ENCODE measurements at regions not wholly inside any gene's neighbourhood (a gene's known extent, or its start where the extent isn't known, plus 50 kb on each side); places are given as distances from the start of the nearest gene placed in this dataset.

DNA sequence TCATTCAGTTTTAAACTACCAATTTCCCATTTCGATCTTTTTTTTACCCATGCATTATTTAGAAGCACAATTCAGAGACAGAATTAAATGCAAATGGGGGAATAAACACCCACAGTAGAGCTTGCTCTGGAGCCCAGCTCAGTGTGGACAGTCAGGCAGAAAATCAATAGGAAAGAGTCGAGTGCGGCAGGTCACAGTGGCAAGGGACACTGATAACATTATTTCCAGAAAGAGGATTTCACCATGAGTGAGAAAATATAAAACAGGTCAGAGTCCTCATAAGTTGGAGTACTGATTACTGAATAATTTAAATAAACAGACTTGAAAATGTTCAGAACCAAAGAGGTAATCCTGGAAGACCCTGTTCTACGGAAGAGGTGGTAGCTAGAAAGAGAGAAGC, 532.5 kb downstream of the CCSER2 start:
- Histone ChIP-seq H3K4me3 (ENCODE audit: low read depth, low read length) (no peak overlapping the region), H3K9me3 (no peaks in the 10 kb centered on the region), H3K4me1 (no peaks in the 10 kb centered on the region), H3K27me3 (replicated peaks; ENCODE audit: control insufficient read depth, insufficient read depth, low read length) (no peaks in the 10 kb centered on the region), H3K36me3 (ENCODE audit: control insufficient read depth, insufficient read depth, low read length) (no peaks in the 10 kb centered on the region)
- Mint-ChIP-seq H3K27ac (ENCODE audit: unreplicated experiment) (no peak overlapping the region), H3K4me1 (ENCODE audit: low read depth, unreplicated experiment) (no peaks in the 10 kb centered on the region), H3K27me3 (ENCODE audit: insufficient read depth, unreplicated experiment) (peaks cover 3% of the 10 kb centered on the region), H3K4me3 (ENCODE audit: unreplicated experiment) (no peak overlapping the region), H3K9me3 (ENCODE audit: unreplicated experiment) (peaks cover 10% of the 10 kb centered on the region), H3K36me3 (ENCODE audit: insufficient read depth, unreplicated experiment) (no peaks in the 10 kb centered on the region)
- POLR2A ChIA-PET, result no interaction called here
- CTCF ChIA-PET, result no interaction called here
- TF ChIP-seq, protein P1, sequence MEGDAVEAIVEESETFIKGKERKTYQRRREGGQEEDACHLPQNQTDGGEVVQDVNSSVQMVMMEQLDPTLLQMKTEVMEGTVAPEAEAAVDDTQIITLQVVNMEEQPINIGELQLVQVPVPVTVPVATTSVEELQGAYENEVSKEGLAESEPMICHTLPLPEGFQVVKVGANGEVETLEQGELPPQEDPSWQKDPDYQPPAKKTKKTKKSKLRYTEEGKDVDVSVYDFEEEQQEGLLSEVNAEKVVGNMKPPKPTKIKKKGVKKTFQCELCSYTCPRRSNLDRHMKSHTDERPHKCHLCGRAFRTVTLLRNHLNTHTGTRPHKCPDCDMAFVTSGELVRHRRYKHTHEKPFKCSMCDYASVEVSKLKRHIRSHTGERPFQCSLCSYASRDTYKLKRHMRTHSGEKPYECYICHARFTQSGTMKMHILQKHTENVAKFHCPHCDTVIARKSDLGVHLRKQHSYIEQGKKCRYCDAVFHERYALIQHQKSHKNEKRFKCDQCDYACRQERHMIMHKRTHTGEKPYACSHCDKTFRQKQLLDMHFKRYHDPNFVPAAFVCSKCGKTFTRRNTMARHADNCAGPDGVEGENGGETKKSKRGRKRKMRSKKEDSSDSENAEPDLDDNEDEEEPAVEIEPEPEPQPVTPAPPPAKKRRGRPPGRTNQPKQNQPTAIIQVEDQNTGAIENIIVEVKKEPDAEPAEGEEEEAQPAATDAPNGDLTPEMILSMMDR (IDR thresholded peaks at IDR 0.05; ENCODE audit: insufficient read depth in 1 of 2, low read depth in 1 of 2, low read length in 1 of 2, severe bottlenecking in 1 of 2, unreplicated experiment in 1 of 2), result no peak
- DNase-seq, result no peak
- no TSS peak for BruUV-seq (replicated peaks)
- intact Hi-C loops (cut with micrococcal nuclease; ENCODE audit: unreplicated experiment), result no loop called here

GRCh38 chr10:84862551-84862950, 534.2 kb downstream of the CCSER2 start:
- DNase-seq, result no peak
- H3K27me3 ChIP-seq (replicated peaks; ENCODE audit: control insufficient read depth, insufficient read depth, low read length), result no peaks in the 10 kb centered on the region
- no peak overlapping the region for H3K4me3 Mint-ChIP-seq (ENCODE audit: unreplicated experiment)
- H3K4me1 ChIP-seq, result no peaks in the 10 kb centered on the region
- intact Hi-C loops (cut with micrococcal nuclease; ENCODE audit: unreplicated experiment), result no loop called here
- ChIA-PET POLR2A (no interaction called here), CTCF (no interaction called here)
- TF ChIP-seq, protein P1 (IDR thresholded peaks at IDR 0.05; ENCODE audit: insufficient read depth in 1 of 2, low read depth in 1 of 2, low read length in 1 of 2, severe bottlenecking in 1 of 2, unreplicated experiment in 1 of 2), result no peak
- peaks cover 3% of the 10 kb centered on the region for H3K27me3 Mint-ChIP-seq (ENCODE audit: insufficient read depth, unreplicated experiment)
- peaks cover 10% of the 10 kb centered on the region for H3K9me3 Mint-ChIP-seq (ENCODE audit: unreplicated experiment)
- no peak overlapping the region for H3K27ac Mint-ChIP-seq (ENCODE audit: unreplicated experiment)
- H3K36me3 ChIP-seq (ENCODE audit: control insufficient read depth, insufficient read depth, low read length), result no peaks in the 10 kb centered on the region
- no peak overlapping the region for H3K4me3 ChIP-seq (ENCODE audit: low read depth, low read length)
- no peaks in the 10 kb centered on the region for H3K36me3 Mint-ChIP-seq (ENCODE audit: insufficient read depth, unreplicated experiment)
- no TSS peak for BruUV-seq (replicated peaks)
- H3K9me3 ChIP-seq, result no peaks in the 10 kb centered on the region
- no peaks in the 10 kb centered on the region for H3K4me1 Mint-ChIP-seq (ENCODE audit: low read depth, unreplicated experiment)

GRCh38 chr10:84863675-84864074, 535.3 kb downstream of the CCSER2 start:
- no peak for DNase-seq
- no peak overlapping the region for H3K4me3 ChIP-seq (ENCODE audit: low read depth, low read length)
- no peaks in the 10 kb centered on the region for H3K36me3 ChIP-seq (ENCODE audit: control insufficient read depth, insufficient read depth, low read length)
- H3K4me1 ChIP-seq, result no peaks in the 10 kb centered on the region
- H3K27me3 ChIP-seq (replicated peaks; ENCODE audit: control insufficient read depth, insufficient read depth, low read length), result no peaks in the 10 kb centered on the region
- Mint-ChIP-seq H3K36me3 (ENCODE audit: insufficient read depth, unreplicated experiment) (no peaks in the 10 kb centered on the region), H3K4me3 (ENCODE audit: unreplicated experiment) (no peak overlapping the region), H3K4me1 (ENCODE audit: low read depth, unreplicated experiment) (no peaks in the 10 kb centered on the region), H3K9me3 (ENCODE audit: unreplicated experiment) (peaks cover 10% of the 10 kb centered on the region), H3K27ac (ENCODE audit: unreplicated experiment) (no peak overlapping the region), H3K27me3 (ENCODE audit: insufficient read depth, unreplicated experiment) (peaks cover 3% of the 10 kb centered on the region)
- intact Hi-C loops (cut with micrococcal nuclease; ENCODE audit: unreplicated experiment), result no loop called here
- no TSS peak for BruUV-seq (replicated peaks)
- no peaks in the 10 kb centered on the region for H3K9me3 ChIP-seq
- ChIA-PET POLR2A (no interaction called here), CTCF (no interaction called here)
- TF ChIP-seq, protein P1 (IDR thresholded peaks at IDR 0.05; ENCODE audit: insufficient read depth in 1 of 2, low read depth in 1 of 2, low read length in 1 of 2, severe bottlenecking in 1 of 2, unreplicated experiment in 1 of 2), result no peak

Measured in Caco-2 (cell line).